GM18505 (cell line): ENCODE measurements at regions not wholly inside any gene's neighbourhood (a gene's known extent, or its start where the extent isn't known, plus 50 kb on each side); places are given as distances from the start of the nearest gene placed in this dataset.
"Not testable (repeated sequence)": the region's sequence is repeated elsewhere in the genome, so short reads cannot be mapped to it uniquely, and the experiment has no call there.

ENCODE experiments used
- ATAC-seq: cut with Tn5 transposase; IDR thresholded peaks from one replicate; pipeline ENCODE4 v1.9.1; 2021; ENCODE audit not compliant: unreplicated experiment
- POLR2A ChIP-seq: IDR thresholded peaks from 4 replicates; pipeline ENCODE4 v1.6.1; 2011; ENCODE audit warnings: borderline replicate concordance; ENCODE audit not compliant: insufficient read depth, insufficient read length; ENCODE audit errors: extremely low read depth

GRCh38 chr11:38867338-38867737 lies 2269.3 kb upstream of the RAG2 start:
- no peak for TF ChIP-seq POLR2A
- no peak for ATAC-seq

GRCh38 chr11:38865922-38866321 lies 2267.9 kb upstream of the RAG2 start:
- no peak for ATAC-seq
- no peak for TF ChIP-seq POLR2A

- ATAC-seq = no peak
- no peak for TF ChIP-seq POLR2A
Measured at GRCh38 chr11:38842991-38843390, 2245.0 kb upstream of the RAG2 start.

- no peak for ATAC-seq
Measured at GRCh38 chr11:38839071-38839470, 2241.0 kb upstream of the RAG2 start.

GRCh38 chr11:38835966-38836365 lies 2237.9 kb upstream of the RAG2 start:
- TF ChIP-seq POLR2A = no peak
- ATAC-seq = no peak

More at GRCh38 chr11:38839071-38839470, 2241.0 kb upstream of the RAG2 start:
- TF ChIP-seq POLR2A = no peak

GRCh38 chr11:38824573-38824972 lies 2226.5 kb upstream of the RAG2 start:
- no peak for ATAC-seq
- TF ChIP-seq POLR2A = no peak

GRCh38 chr11:38821786-38822185 lies 2223.8 kb upstream of the RAG2 start:
- ATAC-seq = not testable (repeated sequence)

- ATAC-seq = no peak
- TF ChIP-seq POLR2A = no peak
Measured at GRCh38 chr11:38819981-38820380, 2221.9 kb upstream of the RAG2 start.

- no peak for TF ChIP-seq POLR2A
Measured at GRCh38 chr11:38818720-38819119, 2220.7 kb upstream of the RAG2 start.

GRCh38 chr11:38814670-38815069 lies 2216.6 kb upstream of the RAG2 start:
- ATAC-seq = no peak
- TF ChIP-seq POLR2A = no peak

More at GRCh38 chr11:38818720-38819119, 2220.7 kb upstream of the RAG2 start:
- no peak for ATAC-seq

GRCh38 chr11:38809521-38809920 lies 2211.5 kb upstream of the RAG2 start:
- TF ChIP-seq POLR2A = no peak
- no peak for ATAC-seq

GRCh38 chr11:38796281-38796680 lies 2198.2 kb upstream of the RAG2 start:
- no peak for TF ChIP-seq POLR2A
- ATAC-seq = no peak

- no peak for TF ChIP-seq POLR2A
- ATAC-seq = no peak
Measured at GRCh38 chr11:38795027-38795426, 2197.0 kb upstream of the RAG2 start.

- peak; percentile 77 for ATAC-seq
- no peak for TF ChIP-seq POLR2A
Measured at GRCh38 chr11:38791346-38791961, 2193.4 kb upstream of the RAG2 start.

- no peak for TF ChIP-seq POLR2A
- no peak for ATAC-seq
Measured at GRCh38 chr11:38788561-38788960, 2190.5 kb upstream of the RAG2 start.

- TF ChIP-seq POLR2A = no peak
- no peak for ATAC-seq
Measured at GRCh38 chr11:38784164-38784563, 2186.1 kb upstream of the RAG2 start.

GRCh38 chr11:38766796-38767195 lies 2168.8 kb upstream of the RAG2 start:
- ATAC-seq = no peak
- no peak for TF ChIP-seq POLR2A
